Peyer's patch (tissue), 4 donors: ENCODE measurements at regions not wholly inside any gene's neighbourhood (a gene's known extent, or its start where the extent isn't known, plus 50 kb on each side); places are given as distances from the start of the nearest gene placed in this dataset.
A peak's percentile ranks its signal among the peaks of the same experiment; 100 is the strongest.

Experiments used
- DNase-seq, 3 donors: peaks; one replicate each; pipeline ENCODE4 v3.0.0-alpha.2; 2017 to 2019
- H3K27ac ChIP-seq, 4 donors: fragments of 200-600 bp; sonication (generic); one replicate each; pipeline ENCODE4 v1.5.1; 2016 to 2019
- H3K27me3 ChIP-seq, 2 donors: fragments of 200-600 bp; sonication (generic); one replicate each; pipeline ENCODE4 v1.5.1; 2019
- H3K36me3 ChIP-seq, 3 donors: fragments of 200-600 bp; sonication (generic); one replicate each; pipeline ENCODE4 v1.5.1; 2016 to 2019
- H3K4me1 ChIP-seq, 4 donors: fragments of 200-600 bp; sonication (generic); one replicate each; pipeline ENCODE4 v1.5.1; 2016 to 2019
- H3K4me3 ChIP-seq, 4 donors: fragments of 200-600 bp; sonication (generic); 1 replicate in 3 of 4; 2 replicates in 1 of 4; pipeline ENCODE4 v1.5.1; 2016 to 2019; ENCODE audit warnings: mild to moderate bottlenecking in 1 of 4
- H3K9me3 ChIP-seq, 4 donors: fragments of 200-600 bp; sonication (generic); one replicate each; pipeline ENCODE4 v1.5.1; 2016 to 2019; ENCODE audit warnings: mild to moderate bottlenecking in 1 of 4
- CTCF ChIP-seq, 6 experiments: fragments of 450-650 bp in 4 of 6; fragments of 200-600 bp in 2 of 6; sonication (generic) in 1 of 6; IDR thresholded peaks; one replicate each; pipeline ENCODE4 v1.5.1; 2017 to 2019; ENCODE audit warnings: antibody characterized with exemption in 6 of 6, mild to moderate bottlenecking in 3 of 6, moderate library complexity in 1 of 6
- POLR2A ChIP-seq, 2 donors: fragments of 450-650 bp; IDR thresholded peaks; one replicate each; pipeline ENCODE4 v1.5.1; 2017; ENCODE audit warnings: antibody characterized with exemption in 2 of 2, mild to moderate bottlenecking in 2 of 2, moderate library complexity in 2 of 2

GRCh38 chr9:82128011-82128696, 139.6 kb downstream of the SPATA31D1 start:
- H3K27ac ChIP-seq, result no peak overlapping the region
- peak in 1 of 3 donors; percentile 16 for DNase-seq

GRCh38 chr9:82129708-82130107, 141.1 kb downstream of the SPATA31D1 start:
- H3K9me3 ChIP-seq, result no peaks in the 10 kb centered on the region
- H3K4me3 ChIP-seq, result no peak overlapping the region
- DNase-seq, result no peak
- no peaks in the 10 kb centered on the region for H3K36me3 ChIP-seq
- no peaks in the 10 kb centered on the region for H3K27me3 ChIP-seq
- no peak for TF ChIP-seq POLR2A (IDR thresholded peaks at IDR 0.05)
- no peak for TF ChIP-seq CTCF (IDR thresholded peaks at IDR 0.05)
- H3K4me1 ChIP-seq, result no peaks in the 10 kb centered on the region
- H3K27ac ChIP-seq, result no peak overlapping the region

More at GRCh38 chr9:82128011-82128696, 139.6 kb downstream of the SPATA31D1 start:
- Histone ChIP-seq H3K27me3 (no peaks in the 10 kb centered on the region), H3K36me3 (no peaks in the 10 kb centered on the region), H3K4me1 (no peaks in the 10 kb centered on the region), H3K4me3 (no peak overlapping the region), H3K9me3 (no peaks in the 10 kb centered on the region)
- TF ChIP-seq POLR2A (IDR thresholded peaks at IDR 0.05) (no peak), CTCF (IDR thresholded peaks at IDR 0.05) (no peak)

GRCh38 chr9:82130331-82131042, 141.9 kb downstream of the SPATA31D1 start:
- H3K9me3 ChIP-seq, result no peaks in the 10 kb centered on the region
- no peak for DNase-seq
- H3K27ac ChIP-seq, result no peak overlapping the region
- no peaks in the 10 kb centered on the region for H3K36me3 ChIP-seq
- no peaks in the 10 kb centered on the region for H3K4me1 ChIP-seq
- TF ChIP-seq CTCF (IDR thresholded peaks at IDR 0.05) (no peak), POLR2A (IDR thresholded peaks at IDR 0.05) (no peak)
- H3K4me3 ChIP-seq, result no peak overlapping the region
- no peaks in the 10 kb centered on the region for H3K27me3 ChIP-seq

GRCh38 chr9:82131072-82131471, 142.5 kb downstream of the SPATA31D1 start:
- DNase-seq, result no peak
- no peak overlapping the region for H3K27ac ChIP-seq
- H3K27me3 ChIP-seq, result no peaks in the 10 kb centered on the region
- no peak overlapping the region for H3K4me3 ChIP-seq
- no peaks in the 10 kb centered on the region for H3K36me3 ChIP-seq
- no peaks in the 10 kb centered on the region for H3K9me3 ChIP-seq
- TF ChIP-seq CTCF (IDR thresholded peaks at IDR 0.05), result no peak
- TF ChIP-seq POLR2A (IDR thresholded peaks at IDR 0.05), result no peak
- H3K4me1 ChIP-seq, result no peaks in the 10 kb centered on the region

GRCh38 chr9:82132024-82132423, 143.5 kb downstream of the SPATA31D1 start:
- H3K36me3 ChIP-seq, result no peaks in the 10 kb centered on the region
- H3K4me1 ChIP-seq, result no peaks in the 10 kb centered on the region

More at GRCh38 chr9:82132024-82132423, 143.5 kb downstream of the SPATA31D1 start:
- no peak for TF ChIP-seq POLR2A (IDR thresholded peaks at IDR 0.05)
- no peak for TF ChIP-seq CTCF (IDR thresholded peaks at IDR 0.05)
- no peak overlapping the region for H3K4me3 ChIP-seq
- H3K9me3 ChIP-seq, result no peaks in the 10 kb centered on the region
- DNase-seq, result no peak
- H3K27ac ChIP-seq, result no peak overlapping the region
- H3K27me3 ChIP-seq, result no peaks in the 10 kb centered on the region
